Stimulated activated CD4-positive, alpha-beta T cell treated with anti-CD3 and anti-CD28 coated beads, Interleukin-12 subunit alpha, Interleukin-12 subunit beta, amount 100 ng/mL, for 4 hours (primary cell): ENCODE measurements at regions not wholly inside any gene's neighbourhood (a gene's known extent, or its start where the extent isn't known, plus 50 kb on each side); places are given as distances from the start of the nearest gene placed in this dataset.
"Not testable (repeated sequence)": the region's sequence is repeated elsewhere in the genome, so short reads cannot be mapped to it uniquely, and the experiment has no call there.

Experiments used
- DNase-seq: peaks from one replicate; pipeline ENCODE4 v3.0.0-alpha.2; 2020

DNA sequence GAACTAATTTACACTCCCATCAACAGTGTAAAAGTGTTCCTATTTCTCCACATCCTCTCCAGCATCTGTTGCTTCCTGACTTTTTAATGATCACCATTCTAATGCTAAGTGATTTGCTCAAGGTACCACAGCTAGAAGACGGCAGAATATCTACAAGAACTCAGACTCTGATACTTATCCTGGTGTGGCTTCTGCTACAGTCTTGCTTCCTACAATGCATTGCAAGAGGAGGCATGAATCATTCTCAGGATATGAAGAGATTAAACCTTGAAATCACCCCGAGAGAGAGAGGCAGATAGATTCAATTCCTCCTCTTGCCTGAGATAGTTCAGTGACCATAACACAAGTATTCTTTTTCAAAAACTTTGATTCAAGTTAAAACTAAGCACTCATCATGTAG, 306.4 kb downstream of the TBC1D4 start:
- no peak for DNase-seq

DNA sequence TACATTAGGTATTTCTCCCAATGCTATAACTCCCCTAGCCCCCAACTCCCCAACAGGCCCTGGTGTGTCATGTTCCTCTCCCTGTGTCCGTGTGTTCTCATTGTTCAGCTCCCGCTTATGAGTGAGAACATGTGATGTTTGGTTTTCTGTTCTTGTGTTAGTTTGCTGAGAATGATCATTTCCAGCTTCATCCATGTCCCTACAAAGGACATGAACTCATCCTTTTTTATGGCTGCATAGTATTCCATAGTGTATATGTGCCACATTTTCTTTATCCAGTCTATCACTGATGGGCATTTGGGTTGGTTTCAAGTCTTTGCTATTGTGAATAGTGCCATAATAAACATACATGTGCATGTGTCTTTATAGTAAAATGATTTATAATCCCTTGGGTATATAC, 306.9 kb downstream of the TBC1D4 start:
- DNase-seq = not testable (repeated sequence)

DNA sequence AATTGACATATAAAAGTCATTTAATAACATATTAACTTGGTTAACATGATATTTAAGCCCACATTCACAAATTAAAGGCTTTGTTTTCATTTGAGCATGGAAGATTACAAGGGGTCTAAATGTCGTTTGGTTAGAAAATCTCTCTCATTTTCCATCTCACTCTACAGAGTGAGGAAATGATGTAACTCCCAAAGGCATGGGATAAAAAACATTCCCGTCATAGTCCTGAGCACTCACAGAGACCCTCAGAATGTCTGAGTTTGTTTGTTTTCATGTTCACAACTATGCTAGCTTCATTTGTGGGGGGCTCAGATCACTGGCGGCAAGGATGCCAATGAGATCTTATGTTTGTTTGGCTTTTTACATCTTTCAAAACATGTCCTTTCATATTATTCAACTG, 307.5 kb downstream of the TBC1D4 start:
- no peak for DNase-seq

DNA sequence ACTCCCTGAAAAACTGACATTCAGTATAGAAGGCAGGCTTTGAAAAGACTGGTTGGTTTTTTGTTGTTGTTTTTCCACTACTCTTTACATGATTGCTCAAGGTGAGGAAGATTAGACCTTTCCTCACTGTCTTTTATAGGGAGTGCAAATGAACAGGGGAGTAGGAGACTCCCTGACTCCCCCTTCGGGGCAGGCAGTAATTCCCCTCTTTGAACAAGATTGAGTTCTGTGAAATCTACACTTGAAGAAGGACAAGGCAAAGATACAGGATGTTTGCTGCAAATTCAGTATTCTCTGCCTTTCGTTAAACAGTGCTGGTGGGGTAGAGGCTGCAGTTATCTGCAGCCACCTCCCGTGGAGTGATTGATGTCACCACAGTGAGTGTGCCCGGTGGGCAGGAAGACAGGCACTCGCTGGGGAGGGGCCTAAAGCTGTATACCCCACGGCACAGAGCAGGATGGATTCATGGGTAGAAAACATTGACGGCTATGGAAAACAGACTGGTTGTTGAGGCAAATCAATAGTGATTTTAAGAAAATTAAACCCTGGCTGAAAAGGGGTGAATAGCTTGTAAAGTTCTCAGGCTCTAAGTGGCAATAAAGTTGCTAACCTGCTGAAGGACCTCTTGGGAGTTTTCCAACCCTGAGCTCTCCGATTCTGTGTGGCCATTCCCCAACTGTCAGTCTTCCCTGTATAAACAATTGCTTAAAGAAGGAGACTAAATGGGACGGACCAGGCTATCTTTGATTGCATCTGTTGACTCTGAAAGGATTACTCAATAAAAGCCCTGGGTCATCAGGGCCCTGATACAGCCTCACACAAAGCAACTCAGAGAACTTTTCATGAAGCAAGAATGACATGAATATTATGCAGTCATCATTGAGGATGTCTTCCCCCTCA, 308.3 kb downstream of the TBC1D4 start:
- no peak for DNase-seq

DNA sequence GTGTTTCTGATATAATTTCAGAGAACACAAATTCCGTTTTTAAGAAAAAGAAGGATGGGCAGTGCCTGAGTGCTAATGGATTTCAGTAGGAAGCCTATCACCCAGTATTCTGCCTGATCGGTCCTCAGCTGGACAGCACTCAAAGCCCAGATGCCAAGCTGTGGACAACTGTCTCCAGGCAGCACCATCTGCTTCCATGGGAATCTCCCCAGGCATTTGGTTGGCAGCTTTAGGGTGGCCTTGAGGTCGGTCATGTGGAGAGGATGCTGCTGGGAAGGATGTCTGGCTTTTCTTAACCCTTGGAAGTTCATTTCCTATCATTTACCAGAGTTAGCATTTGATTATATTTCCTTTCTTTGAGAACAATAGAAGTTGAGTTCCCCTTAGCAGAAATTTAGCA, 311.7 kb downstream of the TBC1D4 start:
- DNase-seq = no peak

DNA sequence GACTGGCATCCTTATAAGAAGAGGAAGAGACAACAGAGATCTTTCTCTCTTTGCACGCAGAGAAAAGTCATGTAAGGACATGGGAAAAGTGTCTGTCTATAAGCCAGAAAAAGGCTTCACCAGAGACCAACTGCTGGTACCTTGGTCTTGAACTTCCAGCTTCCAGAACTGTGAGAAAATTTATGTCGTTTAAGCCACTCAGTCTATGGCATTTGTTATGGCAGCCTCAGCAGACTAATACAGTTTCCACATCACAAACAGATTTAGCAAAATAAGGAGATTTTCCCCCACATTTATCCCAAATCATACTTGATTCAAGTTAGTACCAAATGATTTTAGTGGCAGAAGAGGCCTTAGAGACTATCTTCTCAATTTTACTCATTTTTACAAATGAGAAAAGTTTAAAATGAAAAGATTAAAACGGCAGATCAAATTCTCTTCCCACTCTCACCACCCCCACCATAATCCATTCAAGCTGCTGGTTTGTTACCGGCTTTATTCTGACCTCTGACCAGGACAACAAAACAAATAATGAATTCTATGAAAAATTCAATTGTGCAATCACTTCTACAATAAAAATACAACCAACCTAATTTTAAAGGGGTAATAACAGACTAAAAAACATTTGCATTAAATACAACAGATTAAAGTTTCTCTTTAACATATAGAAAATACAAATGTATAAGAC, 316.3 kb downstream of the TBC1D4 start:
- DNase-seq = no peak

DNA sequence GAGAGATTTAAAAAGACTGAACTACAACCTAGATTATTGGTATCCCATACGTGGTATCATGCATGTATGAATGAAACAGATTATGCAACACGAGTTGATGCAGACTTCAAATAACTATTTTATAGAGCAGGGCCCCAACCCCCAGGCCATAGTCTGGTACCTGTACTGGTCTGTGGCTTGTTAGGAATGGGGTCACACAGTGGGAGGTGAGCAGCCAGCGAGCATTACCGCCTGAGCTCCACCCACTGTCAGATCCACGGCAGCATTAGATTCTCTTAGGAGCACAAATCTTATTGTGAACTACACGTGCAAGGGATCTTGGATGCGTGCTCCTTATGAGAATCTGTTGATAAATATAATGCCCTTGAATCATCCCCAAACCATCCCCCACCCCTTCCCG, 320.2 kb downstream of the TBC1D4 start:
- DNase-seq = no peak

DNA sequence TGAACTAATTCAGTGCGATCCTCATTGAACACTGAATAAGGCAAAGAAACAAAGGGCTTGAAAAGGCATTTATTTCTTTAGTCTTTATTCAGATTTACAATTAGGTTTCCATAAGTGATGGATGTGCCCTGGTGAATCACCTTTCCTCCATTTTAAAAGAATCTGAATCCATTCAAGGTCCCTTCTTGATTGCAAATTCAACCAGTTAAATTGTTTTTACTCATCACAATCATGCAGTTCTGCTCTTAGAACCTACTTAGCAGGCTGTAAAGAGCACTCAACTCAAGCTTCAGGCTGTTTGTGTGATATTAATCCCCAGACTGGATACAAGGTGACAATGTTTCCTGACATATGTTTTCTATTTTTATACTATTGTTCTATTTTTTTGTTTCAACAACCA, 321.0 kb downstream of the TBC1D4 start:
- DNase-seq = no peak

DNA sequence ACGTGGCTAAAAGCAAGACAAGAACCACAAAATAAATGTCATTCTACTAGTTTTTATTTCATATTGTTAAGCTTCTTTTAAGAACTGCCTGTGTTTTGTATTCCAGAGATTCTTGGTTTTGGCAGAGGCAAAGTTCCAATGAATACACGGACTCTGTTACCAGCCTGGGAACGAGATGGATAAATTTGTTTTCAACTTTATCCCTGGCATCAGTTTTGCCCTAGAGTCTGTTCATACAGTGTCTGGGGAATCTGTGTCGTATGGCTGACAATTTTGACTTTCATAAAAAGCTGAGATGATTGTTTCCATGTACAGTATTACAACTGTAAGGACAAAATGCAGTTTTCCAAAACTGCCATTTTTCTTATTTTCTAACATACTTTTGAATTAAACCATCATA, 327.6 kb downstream of the TBC1D4 start:
- DNase-seq = no peak

DNA sequence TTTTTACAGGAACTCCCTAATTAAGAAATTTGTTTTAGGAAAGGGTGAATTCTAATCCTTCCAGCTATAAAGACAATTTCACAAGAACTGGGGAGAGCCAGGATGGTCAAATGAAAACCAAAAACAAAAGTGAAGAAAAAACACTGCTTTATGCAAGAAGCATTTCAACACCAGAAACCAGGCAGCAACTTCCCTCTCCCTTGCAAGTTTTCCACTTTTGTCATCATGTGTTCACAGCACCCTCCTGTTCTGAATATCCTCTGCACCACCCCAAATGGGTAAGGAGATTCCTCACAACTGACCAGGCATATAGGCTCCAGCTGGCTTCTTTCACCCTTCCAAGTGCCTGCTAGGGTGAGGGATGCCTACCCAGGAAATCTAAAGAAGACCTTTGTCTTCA, 328.1 kb downstream of the TBC1D4 start:
- DNase-seq = no peak

DNA sequence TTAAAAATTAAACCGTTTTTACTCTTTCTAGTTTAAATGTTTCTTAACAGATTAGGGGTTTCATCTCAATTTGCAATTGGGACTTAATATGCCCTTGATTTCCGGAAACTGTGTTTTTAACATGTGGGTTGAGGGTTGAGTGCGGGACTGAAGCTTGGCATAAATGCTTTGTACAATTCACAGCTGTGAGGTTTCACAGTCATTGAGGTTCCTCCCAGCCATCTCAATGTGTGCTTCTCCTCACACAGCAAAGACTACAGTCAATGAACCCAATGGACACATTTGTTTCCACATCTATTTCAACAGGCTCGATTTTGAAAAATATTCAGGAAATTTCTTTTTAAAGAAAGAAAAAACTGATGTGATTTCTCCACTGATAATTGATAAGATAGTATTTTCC, 328.6 kb downstream of the TBC1D4 start:
- no peak for DNase-seq

DNA sequence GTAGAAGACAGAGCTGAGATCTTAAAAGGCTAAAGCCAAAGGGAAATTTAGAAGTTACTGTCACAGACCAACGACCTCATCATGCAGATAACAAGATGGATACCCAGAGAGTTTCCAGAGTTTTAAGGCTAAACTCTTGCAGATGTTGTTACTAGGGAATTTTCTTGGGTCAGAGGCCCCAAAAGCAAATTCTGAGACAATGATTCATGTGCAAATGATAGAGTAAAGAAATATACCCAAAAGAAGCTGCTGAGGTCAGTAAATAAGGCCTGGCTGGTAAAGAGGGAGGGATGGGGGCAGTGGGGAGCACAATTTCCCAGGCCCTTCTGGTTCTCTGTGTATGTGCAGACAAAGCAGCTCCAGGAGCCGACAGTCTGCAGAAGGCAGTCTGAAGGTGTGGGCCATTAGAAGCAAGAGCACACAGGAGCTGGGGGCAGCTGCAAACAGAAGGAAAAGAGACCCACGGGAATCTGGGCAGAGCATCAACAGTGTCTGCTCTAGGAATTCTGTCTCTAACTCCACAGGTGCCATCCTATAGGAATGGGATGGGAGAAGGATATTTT, 330.8 kb downstream of the TBC1D4 start:
- DNase-seq = no peak

DNA sequence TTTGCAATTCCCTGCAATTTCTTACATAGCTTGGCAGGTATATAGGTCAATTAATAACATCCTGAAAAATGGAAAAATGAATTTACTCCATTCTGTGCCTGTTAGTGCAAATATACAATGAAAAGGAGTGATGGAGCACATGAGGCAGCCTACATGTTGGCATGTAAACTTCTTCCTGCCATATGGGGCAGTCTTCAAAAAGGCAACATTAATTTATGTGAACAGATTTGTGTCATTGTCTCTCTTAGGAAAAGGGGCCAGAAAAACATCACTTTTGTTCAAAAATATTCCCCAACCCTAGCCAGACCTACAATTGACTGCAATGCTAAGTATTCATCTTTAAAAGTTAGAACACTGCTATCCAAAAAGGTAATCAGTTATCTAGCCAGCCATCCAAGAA, 332.2 kb downstream of the TBC1D4 start:
- no peak for DNase-seq

DNA sequence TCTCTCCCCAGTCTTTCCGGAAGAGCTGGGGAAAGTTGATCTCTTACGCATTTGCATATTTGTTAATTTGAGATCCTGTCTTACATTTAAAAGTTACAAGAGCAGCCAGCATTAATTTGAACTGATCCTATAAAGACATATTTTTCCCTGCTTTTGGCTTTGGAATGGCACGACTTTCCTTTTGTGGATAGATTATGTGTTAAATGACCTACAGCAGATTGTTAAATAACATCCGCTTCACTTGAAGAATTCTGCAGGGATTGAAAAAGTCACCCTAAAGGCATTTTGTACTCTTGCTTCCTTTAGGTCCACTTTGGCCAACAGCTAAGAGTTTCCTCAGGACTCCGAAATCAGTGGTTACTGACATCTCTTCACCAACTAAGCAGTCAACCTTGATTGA, 334.0 kb downstream of the TBC1D4 start:
- DNase-seq = no peak

DNA sequence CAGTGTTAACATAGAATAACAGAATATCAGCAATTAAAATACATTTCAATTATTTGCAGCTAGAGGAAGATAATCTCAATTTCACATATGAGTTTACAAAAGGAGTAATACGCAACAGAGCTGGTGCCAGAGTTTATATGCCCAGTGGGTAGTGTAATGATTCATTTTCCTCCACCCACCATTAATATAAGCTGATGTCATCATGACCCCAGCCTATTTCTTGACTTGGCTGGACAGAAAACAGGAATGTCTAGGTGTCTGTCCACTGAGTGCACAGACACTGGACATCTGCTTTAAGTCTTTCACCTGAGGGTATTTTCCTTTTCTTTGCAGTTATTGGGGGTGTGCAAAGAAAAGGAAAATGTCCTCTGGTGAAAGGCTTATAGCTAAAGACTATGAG, 335.5 kb downstream of the TBC1D4 start:
- no peak for DNase-seq

DNA sequence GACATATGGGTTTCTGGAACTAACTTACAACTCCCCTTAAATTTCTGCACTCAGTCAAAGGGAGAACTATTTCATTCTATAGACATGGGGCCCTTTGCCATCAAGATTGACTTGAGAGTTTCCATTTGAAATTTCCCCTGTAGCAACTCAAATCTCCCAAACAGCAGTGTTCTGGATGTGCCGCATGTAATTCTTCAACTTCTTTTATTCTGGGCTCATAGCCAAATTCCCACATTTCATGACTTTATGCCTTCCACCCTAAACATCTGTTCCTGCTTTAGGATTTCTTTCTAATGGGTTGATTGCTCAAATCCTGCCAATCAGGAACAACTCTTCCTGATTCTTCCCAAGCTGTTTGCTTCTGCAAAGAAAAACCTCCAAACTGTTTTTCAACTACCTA, 336.0 kb downstream of the TBC1D4 start:
- no peak for DNase-seq

DNA sequence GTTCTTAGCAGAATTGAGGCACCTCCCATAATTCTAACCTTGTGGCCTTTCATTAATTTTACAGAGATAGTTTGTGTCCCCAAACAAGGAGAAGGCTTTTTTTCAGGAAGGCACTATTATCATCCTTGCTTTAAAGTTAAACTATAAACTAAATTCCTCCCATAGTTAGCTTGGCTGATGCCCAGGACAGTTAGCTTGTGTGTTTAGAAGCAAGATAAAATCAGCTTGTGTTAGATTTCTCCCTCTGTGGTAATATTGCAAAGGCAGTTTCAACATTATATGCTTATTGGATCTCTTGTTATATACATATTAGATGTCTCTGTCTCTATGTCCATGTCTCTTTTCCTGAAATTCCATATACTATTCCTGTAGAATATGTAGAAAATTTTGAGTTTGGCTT, 342.7 kb downstream of the TBC1D4 start:
- no peak for DNase-seq

DNA sequence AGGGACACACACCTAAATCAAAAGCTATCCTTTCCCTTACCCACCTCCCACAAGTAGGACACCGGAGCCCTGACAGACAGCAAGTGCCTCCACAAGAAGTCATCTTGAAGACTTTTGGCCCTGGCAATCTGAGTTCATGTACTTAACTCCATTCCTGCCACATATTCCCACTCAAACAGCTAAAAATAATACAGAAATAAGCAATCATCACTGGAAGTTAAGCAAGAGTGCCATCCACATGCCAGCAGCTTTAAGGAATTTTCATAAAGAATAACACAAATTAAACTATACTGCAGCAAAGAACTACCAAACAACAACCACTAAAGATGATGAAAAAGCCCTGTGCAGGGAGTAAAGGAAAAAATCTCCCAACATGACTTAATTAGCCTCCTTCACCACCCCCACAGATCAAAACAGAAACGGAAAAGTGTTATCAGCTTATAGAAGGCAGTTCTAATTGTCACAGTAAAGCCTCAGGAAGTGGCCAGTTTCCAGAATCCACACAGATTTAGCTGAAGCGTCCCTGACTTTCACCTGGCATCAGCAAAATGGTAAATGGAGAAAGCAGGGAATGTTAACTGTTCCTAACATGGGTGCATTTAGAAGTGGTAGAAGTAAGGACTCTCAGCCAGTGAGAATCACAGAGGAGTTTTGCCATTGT, 343.9 kb downstream of the TBC1D4 start:
- no peak for DNase-seq

DNA sequence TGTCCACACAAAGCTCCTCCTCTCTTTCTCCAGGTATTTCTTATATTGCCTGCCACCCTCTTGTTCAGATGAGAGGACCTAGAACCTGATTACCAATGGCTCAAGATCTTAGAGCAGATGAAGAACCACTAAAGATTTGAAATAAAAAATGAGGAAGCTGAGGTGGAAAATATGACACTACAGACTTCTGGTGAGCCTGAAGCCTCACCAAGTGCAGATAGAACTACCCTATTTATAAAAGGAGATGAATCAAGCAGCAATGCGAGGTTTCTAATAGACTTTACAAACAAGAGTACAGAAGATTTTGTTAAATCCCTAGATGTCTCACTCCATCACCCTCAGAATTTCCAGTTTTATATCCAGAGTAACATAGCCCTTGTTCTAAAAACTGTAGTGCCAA, 345.8 kb downstream of the TBC1D4 start:
- DNase-seq = no peak

DNA sequence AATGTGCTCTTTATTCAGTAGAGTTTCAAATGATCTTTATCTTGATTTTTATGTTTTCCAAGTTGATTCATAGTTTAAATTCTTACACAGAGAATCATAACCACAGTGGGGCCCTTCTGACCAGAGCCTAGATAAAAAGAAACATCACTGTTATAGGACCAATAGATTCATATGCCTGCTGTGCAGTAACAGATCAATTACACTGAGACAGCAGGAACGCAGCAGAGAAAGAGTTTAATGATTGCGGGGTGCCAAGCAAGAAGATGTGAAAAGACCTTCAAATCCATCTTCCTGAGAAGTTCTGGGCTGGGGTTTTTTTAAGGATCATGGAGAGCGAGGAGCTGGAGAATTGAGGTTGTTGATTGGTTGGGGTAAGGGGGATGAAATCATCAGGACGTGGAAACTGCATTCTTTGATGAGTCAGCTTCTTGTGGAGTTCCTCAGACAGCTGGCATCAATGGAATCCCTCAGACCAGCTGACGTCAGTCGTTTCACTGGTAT, 346.6 kb downstream of the TBC1D4 start:
- no peak for DNase-seq

DNA sequence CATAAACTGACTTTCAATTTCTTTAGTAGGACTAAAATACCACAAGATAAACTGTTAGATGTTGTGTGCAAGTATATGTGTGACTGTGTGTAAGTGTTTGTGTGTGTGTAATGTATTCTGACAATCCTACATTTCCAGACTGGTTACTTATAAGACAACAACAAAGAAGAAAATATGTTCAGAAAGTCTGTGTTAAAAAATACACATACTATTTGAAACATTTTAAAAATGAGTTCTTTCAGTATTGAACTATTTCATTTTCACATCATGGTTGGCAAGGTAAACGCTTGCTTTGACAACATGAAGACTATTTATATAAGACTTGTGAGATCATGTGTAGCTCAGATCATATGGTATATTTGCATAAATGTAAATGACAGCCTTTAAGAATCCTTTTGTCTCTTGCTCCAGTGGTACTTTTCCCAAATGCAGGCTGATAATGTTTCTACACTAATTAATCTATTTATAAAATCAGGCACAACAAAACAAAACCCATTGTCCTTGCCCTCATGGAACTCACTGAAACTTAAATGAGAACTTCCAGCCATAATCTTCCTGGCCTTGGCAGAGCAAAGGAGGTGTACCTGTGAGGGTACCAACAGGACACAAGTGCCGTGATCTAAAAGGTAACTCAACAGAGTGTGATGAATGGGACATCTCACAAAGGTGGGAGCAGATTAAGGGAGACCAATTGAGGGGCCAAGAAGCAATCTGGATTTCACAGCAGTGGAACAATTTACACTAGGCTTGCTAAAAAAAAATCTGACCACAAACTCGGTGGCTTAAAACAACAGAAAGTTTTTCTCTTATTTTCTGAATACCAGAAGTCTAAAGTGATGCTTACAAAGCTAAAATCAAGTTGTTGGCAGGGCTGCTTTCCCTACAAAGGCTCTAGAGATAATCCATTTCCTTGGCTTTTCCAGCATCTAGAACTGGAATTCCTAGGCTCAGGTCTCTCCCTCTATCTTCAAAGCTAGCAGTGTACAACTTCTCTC, 349.0 kb downstream of the TBC1D4 start:
- DNase-seq = no peak

DNA sequence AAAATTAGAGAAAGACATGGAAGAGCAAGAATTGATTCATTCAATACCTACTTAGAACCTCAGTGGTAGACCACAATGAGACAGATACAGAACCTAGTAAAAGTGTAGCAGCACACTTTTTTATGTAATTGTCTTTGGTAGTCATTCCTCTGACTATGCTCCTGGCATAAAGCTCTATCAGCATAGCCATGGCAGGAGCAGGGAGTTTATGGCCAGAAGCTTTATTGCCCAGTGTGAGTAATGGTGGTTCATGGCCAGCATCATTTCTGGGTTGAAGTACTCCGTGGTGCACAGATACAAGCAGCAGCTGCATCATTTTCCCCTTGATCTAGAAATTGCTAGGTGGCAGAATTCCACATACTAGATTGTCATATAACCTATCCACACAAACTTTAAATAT, 352.6 kb downstream of the TBC1D4 start:
- DNase-seq = no peak
